ENCODE measurements at regions not wholly inside any gene's neighbourhood (a gene's known extent, or its start where the extent isn't known, plus 50 kb on each side); places are given as distances from the start of the nearest gene placed in this dataset.

GRCh38 chr7:49700841-49701240, 72.6 kb upstream of the VWC2 start:
- TF ChIP-seq CTCF (conservative IDR thresholded peaks at IDR 0.05) (no peak), EZH2 (IDR thresholded peaks at IDR 0.05; ENCODE audit: low read depth) (no peak)

Data from PC-9 (cell line).